Esophagus muscularis mucosa (tissue), 3 donors: ENCODE measurements at regions not wholly inside any gene's neighbourhood (a gene's known extent, or its start where the extent isn't known, plus 50 kb on each side); places are given as distances from the start of the nearest gene placed in this dataset.
"Not testable (repeated sequence)": the region's sequence is repeated elsewhere in the genome, so short reads cannot be mapped to it uniquely, and the experiment has no call there.

Experiments used
- POLR2AphosphoS5 ChIP-seq, 2 donors: sonication (generic); formaldehyde crosslinking; IDR thresholded peaks; one replicate each; pipeline ENCODE4 v1.6.1; 2017; ENCODE audit warnings: antibody characterized with exemption in 2 of 2
- TF ChIP-seq, protein P1 (sequence below), 3 experiments: fragments of 200-600 bp in 2 of 3; fragments of 450-650 bp in 1 of 3; sonication (generic) in 2 of 3; IDR thresholded peaks; one replicate each; pipeline ENCODE4 v1.5.1; 2017 to 2019; ENCODE audit warnings: antibody characterized with exemption in 3 of 3, mild to moderate bottlenecking in 2 of 3, moderate library complexity in 1 of 3

DNA sequence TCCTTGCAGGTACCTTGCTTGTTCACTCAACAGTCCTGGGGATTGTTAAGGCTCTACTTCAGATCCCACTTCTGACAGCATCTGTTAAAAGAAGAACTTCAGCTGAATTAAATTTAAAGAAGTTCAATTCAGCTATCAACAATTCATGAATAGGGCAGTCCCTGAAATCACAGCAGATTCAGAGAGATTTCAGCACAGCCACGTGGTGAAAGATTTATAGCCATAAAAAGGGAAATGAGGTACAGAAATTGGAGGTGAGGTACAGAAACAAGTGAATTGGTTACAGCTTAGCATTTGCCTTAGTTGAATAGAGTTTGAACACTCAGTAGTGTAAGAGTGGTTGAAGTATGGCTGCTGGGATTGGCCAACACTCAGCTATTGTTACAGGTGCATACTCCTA lies 1653.3 kb upstream of the DEFB115 start:
- not testable (repeated sequence) for TF ChIP-seq POLR2AphosphoS5 (IDR thresholded peaks at IDR 0.05)
- TF ChIP-seq, protein P1, sequence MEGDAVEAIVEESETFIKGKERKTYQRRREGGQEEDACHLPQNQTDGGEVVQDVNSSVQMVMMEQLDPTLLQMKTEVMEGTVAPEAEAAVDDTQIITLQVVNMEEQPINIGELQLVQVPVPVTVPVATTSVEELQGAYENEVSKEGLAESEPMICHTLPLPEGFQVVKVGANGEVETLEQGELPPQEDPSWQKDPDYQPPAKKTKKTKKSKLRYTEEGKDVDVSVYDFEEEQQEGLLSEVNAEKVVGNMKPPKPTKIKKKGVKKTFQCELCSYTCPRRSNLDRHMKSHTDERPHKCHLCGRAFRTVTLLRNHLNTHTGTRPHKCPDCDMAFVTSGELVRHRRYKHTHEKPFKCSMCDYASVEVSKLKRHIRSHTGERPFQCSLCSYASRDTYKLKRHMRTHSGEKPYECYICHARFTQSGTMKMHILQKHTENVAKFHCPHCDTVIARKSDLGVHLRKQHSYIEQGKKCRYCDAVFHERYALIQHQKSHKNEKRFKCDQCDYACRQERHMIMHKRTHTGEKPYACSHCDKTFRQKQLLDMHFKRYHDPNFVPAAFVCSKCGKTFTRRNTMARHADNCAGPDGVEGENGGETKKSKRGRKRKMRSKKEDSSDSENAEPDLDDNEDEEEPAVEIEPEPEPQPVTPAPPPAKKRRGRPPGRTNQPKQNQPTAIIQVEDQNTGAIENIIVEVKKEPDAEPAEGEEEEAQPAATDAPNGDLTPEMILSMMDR (IDR thresholded peaks at IDR 0.05), result not testable (repeated sequence)
